Cardiac muscle cell (in vitro differentiated cells and primary cell): ENCODE measurements at regions not wholly inside any gene's neighbourhood (a gene's known extent, or its start where the extent isn't known, plus 50 kb on each side); places are given as distances from the start of the nearest gene placed in this dataset.
A peak's percentile ranks its signal among the peaks of the same experiment; 100 is the strongest.

Experiments used
- DNase-seq, 2 donors: peaks; one replicate each; pipeline versions ENCODE4 v3.0.0 to v3.0.0-alpha.2; 2010 to 2017; ENCODE audit warnings: low read depth in 1 of 2, low spot score in 1 of 2
- H3K27ac ChIP-seq: fragments of 200-600 bp; sonication (generic); 2 replicates; pipeline ENCODE4 v1.5.1; 2016
- H3K27me3 ChIP-seq: fragments of 200-600 bp; sonication (generic); 2 replicates; pipeline ENCODE4 v1.6.0; 2016; ENCODE audit warnings: control low read depth
- H3K36me3 ChIP-seq: fragments of 200-600 bp; sonication (generic); 2 replicates; pipeline ENCODE4 v1.5.1; 2016; ENCODE audit warnings: control low read depth
- H3K4me1 ChIP-seq: fragments of 200-600 bp; sonication (generic); 2 replicates; pipeline ENCODE4 v1.8.1; 2017; ENCODE audit warnings: low read depth, mild to moderate bottlenecking, mixed run types
- H3K4me3 ChIP-seq: fragments of 200-600 bp; sonication (generic); 2 replicates; pipeline ENCODE4 v1.5.1; 2016; ENCODE audit warnings: mild to moderate bottlenecking
- H3K9me3 ChIP-seq: fragments of 200-600 bp; sonication (generic); 2 replicates; pipeline ENCODE4 v1.5.1; 2017; ENCODE audit warnings: low read depth, mild to moderate bottlenecking, control low read depth
- TF ChIP-seq, protein P1 (sequence below): IDR thresholded peaks from 2 replicates; pipeline ENCODE4 v1.5.1; 2012; ENCODE audit warnings: low read depth, mild to moderate bottlenecking, low read length

DNA sequence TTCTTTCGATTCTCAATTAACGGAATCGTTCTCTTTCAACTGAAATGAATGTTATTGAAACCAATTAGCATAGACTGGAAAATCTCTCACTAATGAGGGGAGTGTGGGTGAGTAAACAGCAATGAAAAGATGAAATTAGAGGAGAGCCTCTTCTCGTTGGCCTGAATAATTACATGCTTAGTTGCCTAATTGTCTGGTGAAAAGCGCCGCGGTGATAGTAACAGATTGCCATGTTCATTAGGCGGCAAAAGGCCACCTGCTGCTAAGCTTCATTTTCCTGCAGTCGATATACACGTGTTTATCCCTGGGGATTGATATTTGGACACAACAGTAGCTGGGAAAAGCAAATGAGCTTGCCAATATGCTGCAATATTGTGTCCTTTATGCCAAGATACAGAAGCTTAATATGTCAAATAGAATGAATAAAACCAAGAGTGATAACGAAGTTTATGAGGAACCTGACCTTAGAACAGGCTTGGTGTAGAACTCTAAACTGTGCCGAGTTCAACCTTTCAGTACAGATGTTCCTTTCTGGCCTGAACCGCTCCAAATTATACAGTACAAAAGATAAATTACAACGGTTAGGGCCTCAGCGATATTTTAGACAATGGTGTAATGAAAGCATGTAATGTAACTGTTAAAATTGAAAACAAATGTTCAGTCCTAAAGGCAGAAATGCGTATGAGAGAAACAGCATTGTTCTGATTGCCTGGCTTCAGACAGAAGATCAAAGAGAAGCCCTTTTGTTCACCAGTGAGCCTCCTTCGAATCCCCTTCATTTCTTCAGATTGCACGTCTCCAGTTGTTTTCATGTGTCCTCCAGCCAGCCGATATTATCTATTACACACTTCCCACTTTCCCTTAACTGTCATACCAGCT lies 185.2 kb downstream of the SHOX2 start:
- TF ChIP-seq, protein P1, sequence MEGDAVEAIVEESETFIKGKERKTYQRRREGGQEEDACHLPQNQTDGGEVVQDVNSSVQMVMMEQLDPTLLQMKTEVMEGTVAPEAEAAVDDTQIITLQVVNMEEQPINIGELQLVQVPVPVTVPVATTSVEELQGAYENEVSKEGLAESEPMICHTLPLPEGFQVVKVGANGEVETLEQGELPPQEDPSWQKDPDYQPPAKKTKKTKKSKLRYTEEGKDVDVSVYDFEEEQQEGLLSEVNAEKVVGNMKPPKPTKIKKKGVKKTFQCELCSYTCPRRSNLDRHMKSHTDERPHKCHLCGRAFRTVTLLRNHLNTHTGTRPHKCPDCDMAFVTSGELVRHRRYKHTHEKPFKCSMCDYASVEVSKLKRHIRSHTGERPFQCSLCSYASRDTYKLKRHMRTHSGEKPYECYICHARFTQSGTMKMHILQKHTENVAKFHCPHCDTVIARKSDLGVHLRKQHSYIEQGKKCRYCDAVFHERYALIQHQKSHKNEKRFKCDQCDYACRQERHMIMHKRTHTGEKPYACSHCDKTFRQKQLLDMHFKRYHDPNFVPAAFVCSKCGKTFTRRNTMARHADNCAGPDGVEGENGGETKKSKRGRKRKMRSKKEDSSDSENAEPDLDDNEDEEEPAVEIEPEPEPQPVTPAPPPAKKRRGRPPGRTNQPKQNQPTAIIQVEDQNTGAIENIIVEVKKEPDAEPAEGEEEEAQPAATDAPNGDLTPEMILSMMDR, result no peak
- Histone ChIP-seq H3K9me3 (no peaks in the 10 kb centered on the region), H3K4me3 (no peak overlapping the region), H3K27ac (no peak overlapping the region), H3K27me3 (no peaks in the 10 kb centered on the region), H3K4me1 (no peaks in the 10 kb centered on the region), H3K36me3 (no peaks in the 10 kb centered on the region)
- DNase-seq, result no peak

DNA sequence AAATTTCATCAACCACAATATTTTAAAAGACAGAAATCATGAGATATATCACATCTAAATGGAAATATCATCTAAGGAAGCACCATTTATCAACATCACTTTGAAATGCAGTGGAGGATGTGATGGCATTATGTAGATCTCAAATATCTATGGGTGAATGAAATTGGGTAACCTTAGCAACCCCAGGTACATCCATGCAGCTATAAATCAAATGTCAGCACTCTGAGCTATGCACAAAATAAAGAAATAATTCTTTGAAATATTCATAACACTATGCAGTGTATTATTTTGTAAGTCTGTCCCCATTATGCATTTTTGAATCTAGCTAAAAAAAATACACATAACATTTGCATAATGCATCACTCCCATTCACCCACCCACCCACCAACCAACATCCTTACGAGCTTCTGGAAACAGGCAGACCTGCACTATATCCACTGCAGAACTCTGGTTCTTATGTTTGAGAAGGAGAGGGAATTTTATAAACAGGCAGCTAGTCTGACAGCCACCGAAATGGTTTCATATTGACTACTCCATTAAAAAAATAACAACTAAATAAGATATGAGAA lies 186.8 kb downstream of the SHOX2 start:
- H3K4me3 ChIP-seq, result no peak overlapping the region

GRCh38 chr3:157918402-157918801 lies 187.8 kb downstream of the SHOX2 start:
- no peaks in the 10 kb centered on the region for H3K9me3 ChIP-seq
- H3K27me3 ChIP-seq, result no peaks in the 10 kb centered on the region
- no peak overlapping the region for H3K27ac ChIP-seq
- no peaks in the 10 kb centered on the region for H3K36me3 ChIP-seq
- H3K4me3 ChIP-seq, result no peak overlapping the region
- no peak for DNase-seq
- no peaks in the 10 kb centered on the region for H3K4me1 ChIP-seq
- TF ChIP-seq, protein P1, result no peak

More for the DNA sequence above, 186.8 kb downstream of the SHOX2 start:
- no peaks in the 10 kb centered on the region for H3K9me3 ChIP-seq
- no peaks in the 10 kb centered on the region for H3K36me3 ChIP-seq
- no peaks in the 10 kb centered on the region for H3K4me1 ChIP-seq
- no peak for DNase-seq
- no peak overlapping the region for H3K27ac ChIP-seq
- TF ChIP-seq, protein P1, result no peak
- H3K27me3 ChIP-seq, result no peaks in the 10 kb centered on the region

DNA sequence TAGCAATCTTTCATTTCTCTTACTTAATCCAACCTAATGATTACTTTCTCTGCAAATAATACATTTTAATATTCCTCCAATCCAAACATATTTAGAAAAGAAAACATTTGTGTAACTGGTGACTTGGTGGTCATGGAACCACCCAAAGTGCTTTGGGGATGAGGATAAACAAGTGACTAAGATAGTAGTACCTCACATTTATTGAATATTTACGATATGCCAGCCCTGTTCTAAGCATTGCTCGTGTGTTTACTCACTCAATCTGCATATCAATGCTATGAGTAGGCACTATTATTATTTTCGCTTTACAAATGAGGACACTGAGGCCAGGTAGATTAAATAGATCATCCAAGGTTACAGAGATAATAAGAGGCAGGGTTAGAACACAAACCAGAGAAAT lies 189.5 kb downstream of the SHOX2 start:
- Histone ChIP-seq H3K4me3 (no peak overlapping the region), H3K9me3 (no peaks in the 10 kb centered on the region), H3K27me3 (no peaks in the 10 kb centered on the region), H3K27ac (no peak overlapping the region), H3K4me1 (no peaks in the 10 kb centered on the region), H3K36me3 (no peaks in the 10 kb centered on the region)
- no peak for DNase-seq
- TF ChIP-seq, protein P1, result no peak

GRCh38 chr3:157914882-157915281 lies 191.3 kb downstream of the SHOX2 start:
- Histone ChIP-seq H3K9me3 (no peaks in the 10 kb centered on the region), H3K36me3 (no peaks in the 10 kb centered on the region), H3K4me1 (no peaks in the 10 kb centered on the region), H3K27me3 (no peaks in the 10 kb centered on the region), H3K27ac (no peak overlapping the region), H3K4me3 (no peak overlapping the region)
- TF ChIP-seq, protein P1, result no peak
- peak in 1 of 2 donors; percentile 7 for DNase-seq
